HEK293T (cell line): ENCODE measurements at regions not wholly inside any gene's neighbourhood (a gene's known extent, or its start where the extent isn't known, plus 50 kb on each side); places are given as distances from the start of the nearest gene placed in this dataset.

Source experiments
- CTBP1 ChIP-seq: fragments of 450-650 bp; IDR thresholded peaks from 2 replicates; pipeline ENCODE4 v1.6.1; 2016; ENCODE audit warnings: borderline replicate concordance
- FOXA1 ChIP-seq: fragments of 450-650 bp; IDR thresholded peaks from 2 replicates; pipeline ENCODE4 v1.6.1; 2016; ENCODE audit warnings: mild to moderate bottlenecking
- FOXK2 ChIP-seq: fragments of 450-650 bp; IDR thresholded peaks from 2 replicates; pipeline ENCODE4 v1.6.1; 2016; ENCODE audit warnings: mild to moderate bottlenecking
- FOXM1 ChIP-seq: fragments of 450-650 bp; IDR thresholded peaks from 2 replicates; pipeline ENCODE4 v1.6.1; 2017; ENCODE audit warnings: mild to moderate bottlenecking, borderline replicate concordance
- NFRKB ChIP-seq: fragments of 450-650 bp; IDR thresholded peaks from 2 replicates; pipeline ENCODE4 v1.6.1; 2016; ENCODE audit warnings: mild to moderate bottlenecking, moderate library complexity
- SP1 ChIP-seq: fragments of 450-650 bp; IDR thresholded peaks from 2 replicates; pipeline ENCODE4 v1.6.1; 2017
- SUZ12 ChIP-seq: fragments of 450-650 bp; IDR thresholded peaks from 2 replicates; pipeline ENCODE4 v1.6.1; 2016; ENCODE audit warnings: mild to moderate bottlenecking

DNA sequence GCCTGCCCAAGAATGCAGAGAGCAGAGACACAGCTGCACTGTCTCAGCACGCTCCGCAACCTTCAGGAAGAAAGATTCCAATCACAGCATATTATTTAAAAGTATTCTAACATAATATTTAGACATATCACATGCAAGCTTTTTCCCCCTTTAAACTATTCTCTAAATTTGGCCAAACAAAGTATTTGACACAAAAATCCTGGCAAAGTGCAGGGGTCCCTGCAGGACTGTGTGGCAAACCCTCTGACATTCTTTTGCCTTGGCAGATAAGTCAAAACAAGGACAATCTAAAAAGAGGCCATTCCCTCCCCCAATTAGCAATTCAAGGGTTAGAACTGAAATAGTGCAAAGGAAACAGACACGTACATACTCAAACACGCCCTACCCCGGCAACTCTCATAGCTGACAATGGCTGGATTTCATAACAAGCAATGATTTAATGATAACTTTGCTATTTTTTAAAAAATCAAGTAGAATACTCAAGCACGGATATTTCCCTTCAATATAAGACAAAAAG is 225.3 kb downstream of the MRPL39 start:
- TF ChIP-seq NFRKB, result no peak
- no peak for TF ChIP-seq SP1
- TF ChIP-seq FOXA1, result no peak
- no peak for TF ChIP-seq FOXM1
- TF ChIP-seq FOXK2, result no peak
- TF ChIP-seq CTBP1, result no peak
- no peak for TF ChIP-seq SUZ12
